AG08395 (cell line): ENCODE measurements at regions not wholly inside any gene's neighbourhood (a gene's known extent, or its start where the extent isn't known, plus 50 kb on each side); places are given as distances from the start of the nearest gene placed in this dataset.
"Not testable (repeated sequence)": the region's sequence is repeated elsewhere in the genome, so short reads cannot be mapped to it uniquely, and the experiment has no call there.

Source experiments
- DNase-seq: peaks from one replicate; pipeline ENCODE4 v3.0.0; 2012; ENCODE audit warnings: mixed read lengths, low spot score

DNA sequence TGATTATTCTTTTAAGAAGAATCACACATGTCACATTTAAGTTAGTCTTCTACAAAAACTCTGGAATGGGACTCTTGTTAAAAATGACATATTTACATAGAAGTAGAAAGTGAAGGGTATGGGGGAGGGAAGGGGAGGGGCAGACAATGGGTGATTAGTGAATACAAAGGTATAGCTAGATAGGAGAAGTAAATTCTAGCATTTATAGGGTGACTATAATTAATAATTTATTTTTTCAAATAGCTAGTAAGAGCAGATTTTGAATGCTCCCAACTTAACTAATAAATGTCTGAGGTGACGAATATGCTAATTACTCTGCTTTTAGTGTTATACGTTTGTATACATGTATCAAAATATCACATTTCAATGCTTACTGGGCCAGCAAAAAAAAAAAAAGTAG lies 59.4 kb downstream of the BLTP3B start:
- DNase-seq = no peak

- not testable (repeated sequence) for DNase-seq
Measured at GRCh38 chr12:100078777-100079176, 63.9 kb downstream of the BLTP3B start.

- no peak for DNase-seq
Measured at GRCh38 chr12:100077367-100077766, 65.3 kb downstream of the BLTP3B start.

GRCh38 chr12:100075598-100075997 lies 67.1 kb downstream of the BLTP3B start:
- DNase-seq = no peak

- no peak for DNase-seq
Measured at GRCh38 chr12:100069795-100070194, 72.9 kb downstream of the BLTP3B start.

- DNase-seq = no peak
Measured at GRCh38 chr12:100068305-100068704, 74.4 kb downstream of the BLTP3B start.

DNA sequence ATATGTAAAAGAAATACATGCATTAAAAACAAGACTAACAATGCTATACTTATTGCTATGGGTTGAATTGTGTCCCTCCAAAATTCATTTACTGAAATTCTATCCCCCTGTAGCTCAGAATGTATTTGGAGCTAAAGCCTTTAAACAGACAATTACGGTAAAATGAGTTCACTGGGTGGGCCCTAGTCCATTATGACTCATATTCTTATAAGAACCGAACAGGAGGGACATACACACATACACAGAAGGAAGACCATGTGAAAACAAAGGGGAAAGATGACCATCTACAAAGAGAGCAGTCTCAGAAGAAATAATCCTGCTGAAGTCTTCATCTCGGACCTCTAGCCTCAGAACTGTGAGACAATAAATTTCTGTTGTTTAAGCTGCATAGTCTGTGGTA lies 77.1 kb upstream of the ANKS1B start:
- DNase-seq = no peak

DNA sequence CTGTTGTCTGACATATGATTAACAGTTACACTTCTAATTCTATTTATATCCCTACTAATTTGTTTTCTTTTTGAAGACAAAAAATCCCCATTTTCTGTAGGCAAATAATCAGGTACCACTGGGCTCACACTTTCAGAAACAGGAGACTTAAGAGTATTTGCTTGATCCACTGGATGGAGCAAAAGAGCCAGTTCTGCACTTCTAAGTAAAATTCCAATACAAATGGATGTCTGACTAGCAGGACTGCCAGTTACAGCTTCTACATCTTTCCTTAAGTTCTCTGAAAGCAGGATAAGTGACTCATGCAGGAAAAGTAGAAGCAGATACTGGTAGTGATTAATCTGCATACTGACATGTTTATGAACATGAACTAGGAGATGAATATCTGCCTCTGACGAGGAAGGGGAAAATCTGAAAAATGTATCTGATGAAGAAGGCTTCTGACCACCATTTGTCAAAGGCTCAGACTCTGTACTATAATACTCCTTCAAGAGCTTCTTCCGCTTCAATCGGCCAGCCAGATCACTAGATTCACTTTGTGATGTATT lies 73.8 kb upstream of the ANKS1B start:
- DNase-seq = peak; percentile 80

GRCh38 chr12:100046202-100046601 lies 61.5 kb upstream of the ANKS1B start:
- DNase-seq = not testable (repeated sequence)

GRCh38 chr12:100044266-100044665 lies 59.5 kb upstream of the ANKS1B start:
- no peak for DNase-seq

DNA sequence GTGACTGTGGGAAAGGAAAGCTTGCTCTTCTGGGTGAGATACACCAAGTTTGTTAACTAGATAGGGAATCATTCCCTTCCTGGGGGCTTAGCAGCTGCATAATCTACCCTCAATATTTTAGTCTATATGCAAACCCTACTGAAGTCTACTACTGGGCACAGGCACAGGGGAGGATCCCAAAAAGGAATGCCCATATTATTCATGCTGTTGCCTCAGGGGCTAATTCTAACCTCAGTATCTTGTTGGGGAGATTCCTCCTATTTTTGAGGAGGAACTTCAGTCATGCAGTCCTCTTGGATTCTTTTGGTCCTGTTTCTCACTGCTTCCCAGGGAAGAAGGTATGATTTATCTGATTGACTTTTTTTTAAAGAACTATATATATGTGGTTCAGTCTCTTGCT lies 58.9 kb upstream of the ANKS1B start:
- DNase-seq = peak; percentile 4
